Heart right ventricle (tissue), 16 donors: ENCODE measurements at regions not wholly inside any gene's neighbourhood (a gene's known extent, or its start where the extent isn't known, plus 50 kb on each side); places are given as distances from the start of the nearest gene placed in this dataset.

Experiments used
- ATAC-seq, 8 donors: fragments of 200-7000 bp; cut with Tn5 transposase; one replicate each; pipeline ENCODE4 v1.9.1; 2020; ENCODE audit warnings: mild to moderate bottlenecking in 8 of 8, moderate library complexity in 8 of 8, moderate number of reproducible peaks in 1 of 8
- DNase-seq, 2 donors: peaks; one replicate each; pipeline ENCODE4 v3.0.0-alpha.2; 2020
- H3K27ac ChIP-seq, 10 donors: fragments of 200-600 bp; sonication (generic) in 2 of 10; one replicate each; pipeline versions ENCODE4 v1.5.0 to v1.8.0; 2020 to 2022; ENCODE audit warnings: mild to moderate bottlenecking in 3 of 10
- H3K27me3 ChIP-seq, 7 donors: fragments of 200-600 bp; one replicate each; pipeline ENCODE4 v1.8.0; 2021 to 2022; ENCODE audit warnings: mild to moderate bottlenecking in 2 of 7
- H3K36me3 ChIP-seq, 9 donors: fragments of 200-600 bp; sonication (generic) in 1 of 9; one replicate each; pipeline versions ENCODE4 v1.5.0 to v1.8.0; 2020 to 2022; ENCODE audit warnings: mild to moderate bottlenecking in 2 of 9
- H3K4me1 ChIP-seq, 9 donors: fragments of 200-600 bp; sonication (generic) in 1 of 9; one replicate each; pipeline versions ENCODE4 v1.5.0 to v1.8.0; 2020 to 2022; ENCODE audit warnings: mild to moderate bottlenecking in 4 of 9
- H3K4me3 ChIP-seq, 10 donors: fragments of 200-600 bp; sonication (generic) in 2 of 10; one replicate each; pipeline versions ENCODE4 v1.5.0 to v1.8.0; 2020 to 2022; ENCODE audit warnings: mild to moderate bottlenecking in 7 of 10, moderate library complexity in 2 of 10
- H3K9me3 ChIP-seq, 11 donors: fragments of 200-600 bp in 10 of 11; sonication (generic) in 2 of 11; one replicate each; pipeline versions ENCODE4 v1.5.0 to v1.8.0; 2013 to 2022; ENCODE audit warnings: mild to moderate bottlenecking in 2 of 11, control low read depth in 1 of 11, moderate library complexity in 1 of 11
- CTCF ChIP-seq, 9 donors: fragments of 200-600 bp; sonication (generic) in 2 of 9; IDR thresholded peaks; one replicate each; pipeline versions ENCODE4 v1.5.0 to v1.8.0; 2021 to 2022; ENCODE audit warnings: antibody characterized with exemption in 9 of 9, mild to moderate bottlenecking in 5 of 9, moderate library complexity in 1 of 9
- WGBS, 2 donors: extraction: QIAGEN DNeasy Blood & Tissue Kit; methylation state at CpG; one replicate each; pipeline ENCODE4 v1.1.7; 2013; ENCODE audit warnings: inconsistent platforms in 1 of 2; 5-methylcytosine and 5-hydroxymethylcytosine counted together
- intact Hi-C, 10 donors: fragments of 100-400 bp; cut with DNase I; formaldehyde crosslinking; loops; one replicate each; pipeline versions ENCODE4 v1.11.1 to v1.14.2; 2022
- donor health status: Arrhythmogenic right ventricular cardiomyopathy.
- donor health status: ischemic (EF 13 %, LVEDD 7.1; RV severe dilation, severe dysfunction).
- donor health status: healthy with polysubstance abuse.
- donor health status: DM: no; HTN: yes; CAD: no.
- donor health status: DM: no; HTN: no; CAD: no.
- donor health status: ischemic (EF 25% LVEDD 6.9; RV normal size, moderate dysfunction).
- donor health status: ischemic (EF 25% LVEDD 5.7; RV mildly dilated, moderate dysfunction).
- donor health status: healthy.
- donor health status: DM: yes; HTN: yes; CAD: no.
- donor health status: Ischemic cardiomyopathy.
- donor health status: ischemic (EF 35%, LVEDD 5.7; RV mildly dilated, moderate dysfunction).
- donor health status: nonischemic (EF 11% LVEDD 7.7; RV severe dilation, severe dysfunction).
- donor health status: DM: yes; HTN: yes; CAD: no.
- donor health status: PGD.
- donor health status: ischemic (EF 29% LVEDD 5.4; RV normal size, mild dysfunction).
- donor health status: nonischemic (EF 23%, LVEDD 6.1; RV moderate dilation, normal function).

GRCh38 chr2:223474893-223475292 is 127.3 kb downstream of the SCG2 start:
- intact Hi-C loops, result loop anchor here in 1 of 10 donors (10.0 kb wide), 1 partner anchor 120 kb away; no protein-coding TSS in a partner anchor
- Histone ChIP-seq H3K4me1 (peaks cover 0 to 7% (median 0%) of the 10 kb centered on the region in 9 donors), H3K27ac (no peak overlapping the region), H3K4me3 (no peak overlapping the region), H3K36me3 (no peaks in the 10 kb centered on the region), H3K9me3 (no peaks in the 10 kb centered on the region), H3K27me3 (no peaks in the 10 kb centered on the region)
- WGBS, 2 donors, result 80 to 89% methylated on average over 2 of the region's 2 CpGs
- no peak for TF ChIP-seq CTCF (IDR thresholded peaks at IDR 0.05)
- no peak for DNase-seq
- ATAC-seq, result no peak

GRCh38 chr2:223475901-223476300 is 126.3 kb downstream of the SCG2 start:
- TF ChIP-seq CTCF (IDR thresholded peaks at IDR 0.05), result no peak
- Histone ChIP-seq H3K4me3 (no peak overlapping the region), H3K27ac (no peak overlapping the region), H3K36me3 (no peaks in the 10 kb centered on the region), H3K4me1 (no peaks in the 10 kb centered on the region), H3K9me3 (no peaks in the 10 kb centered on the region), H3K27me3 (no peaks in the 10 kb centered on the region)
- ATAC-seq (no peak), DNase-seq (no peak)
- WGBS, 2 donors, result 72 to 73% methylated on average over 2 of the region's 2 CpGs
- intact Hi-C loops, result loop anchor here in 1 of 10 donors (10.0 kb wide), 1 partner anchor 119 kb away; no protein-coding TSS in a partner anchor

- Histone ChIP-seq H3K4me3 (no peak overlapping the region), H3K27me3 (no peaks in the 10 kb centered on the region), H3K4me1 (no peaks in the 10 kb centered on the region), H3K27ac (no peak overlapping the region), H3K36me3 (no peaks in the 10 kb centered on the region), H3K9me3 (no peaks in the 10 kb centered on the region)
- no peak for DNase-seq
- no peak for ATAC-seq
- intact Hi-C loops, result loop anchor here in 1 of 10 donors (10.0 kb wide), 1 partner anchor 117 kb away; no protein-coding TSS in a partner anchor
- TF ChIP-seq CTCF (IDR thresholded peaks at IDR 0.05), result no peak
- WGBS, 2 donors, result 93 to 96% methylated on average over 1 of the region's 1 CpG
These were observed 124.8 kb downstream of the SCG2 start for GRCh38 chr2:223477318-223477717.

GRCh38 chr2:223481486-223481885 is 120.7 kb downstream of the SCG2 start:
- Histone ChIP-seq H3K4me1 (no peaks in the 10 kb centered on the region), H3K9me3 (no peaks in the 10 kb centered on the region), H3K36me3 (no peaks in the 10 kb centered on the region), H3K4me3 (no peak overlapping the region), H3K27me3 (no peaks in the 10 kb centered on the region), H3K27ac (no peak overlapping the region)
- ATAC-seq (no peak), DNase-seq (no peak)
- intact Hi-C loops, result no loop called here
- no peak for TF ChIP-seq CTCF (IDR thresholded peaks at IDR 0.05)
- 84 to 88% methylated on average over 5 of the region's 5 CpGs for WGBS, 2 donors
